H1 (cell line): ENCODE measurements at regions not wholly inside any gene's neighbourhood (a gene's known extent, or its start where the extent isn't known, plus 50 kb on each side); places are given as distances from the start of the nearest gene placed in this dataset.

ENCODE experiments used
- BCL11A ChIP-seq, 2 experiments: IDR thresholded peaks; one replicate each; pipeline ENCODE4 v1.6.1; 2011; ENCODE audit warnings: low read depth in 2 of 2, low read length in 2 of 2, mild to moderate bottlenecking in 2 of 2
- BRCA1 ChIP-seq: IDR thresholded peaks from 2 replicates; pipeline ENCODE4 v1.6.1; 2012; ENCODE audit warnings: low read depth, low read length, improper control_type of control experiment
- CHD2 ChIP-seq: IDR thresholded peaks from 2 replicates; pipeline ENCODE4 v1.6.1; 2012; ENCODE audit warnings: low read length, improper control_type of control experiment
- GABPA ChIP-seq: IDR thresholded peaks from 2 replicates; pipeline ENCODE4 v1.6.1; 2011; ENCODE audit warnings: mild to moderate bottlenecking, low read length, moderate library complexity, borderline replicate concordance; ENCODE audit not compliant: insufficient read depth
- HDAC2 ChIP-seq, 2 experiments: fragments of 300-600 bp in 1 of 2; sonication (generic) in 1 of 2; IDR thresholded peaks; 2 replicates each; pipeline ENCODE4 v1.6.1; 2011 to 2012; ENCODE audit warnings: low read depth in 2 of 2, low read length in 2 of 2, mild to moderate bottlenecking in 2 of 2, moderate library complexity in 2 of 2, borderline replicate concordance in 1 of 2, inconsistent platforms in 1 of 2
- JUN ChIP-seq: IDR thresholded peaks from 2 replicates; pipeline ENCODE4 v1.6.1; 2011; ENCODE audit warnings: low read depth, mild to moderate bottlenecking, improper control_type of control experiment, low read length
- NRF1 ChIP-seq: IDR thresholded peaks from 2 replicates; pipeline ENCODE4 v1.6.1; 2011; ENCODE audit warnings: mild to moderate bottlenecking, low read depth, low read length, improper control_type of control experiment
- POLR2A ChIP-seq, 2 experiments: IDR thresholded peaks; 1 replicate in 1 of 2; 2 replicates in 1 of 2; pipeline ENCODE4 v1.6.1; 2011; ENCODE audit warnings: low read depth in 2 of 2, low read length in 2 of 2, mild to moderate bottlenecking in 2 of 2; ENCODE audit errors: control extremely low read depth in 1 of 2
- POLR2AphosphoS5 ChIP-seq: IDR thresholded peaks from 2 replicates; pipeline ENCODE4 v1.6.1; 2011; ENCODE audit warnings: low read depth, low read length
- SIRT6 ChIP-seq: IDR thresholded peaks from one replicate; pipeline ENCODE4 v1.7.1; 2012; ENCODE audit warnings: low read length, inconsistent platforms
- SIX5 ChIP-seq: IDR thresholded peaks from 2 replicates; pipeline ENCODE4 v1.6.1; 2011; ENCODE audit warnings: mild to moderate bottlenecking, low read depth, low read length
- SP2 ChIP-seq: IDR thresholded peaks from 2 replicates; pipeline ENCODE4 v1.6.1; 2012; ENCODE audit warnings: mild to moderate bottlenecking, low read length, inconsistent platforms
- SUZ12 ChIP-seq: fragments of 200-600 bp; sonication (generic); IDR thresholded peaks from 2 replicates; pipeline ENCODE4 v1.6.1; 2012; ENCODE audit warnings: mild to moderate bottlenecking, inconsistent platforms, low read length, moderate library complexity, mixed read lengths
- TAF1 ChIP-seq: IDR thresholded peaks from 2 replicates; pipeline ENCODE4 v1.6.1; 2011; ENCODE audit warnings: mild to moderate bottlenecking, low read depth, low read length
- TF ChIP-seq, protein P1 (sequence below): IDR thresholded peaks from 2 replicates; pipeline ENCODE4 v1.6.1; 2012; ENCODE audit warnings: inconsistent platforms
- TF ChIP-seq, protein P2 (sequence below), 3 experiments: IDR thresholded peaks; 1 replicate in 2 of 3; 2 replicates in 1 of 3; pipeline versions ENCODE4 v1.5.1 to v1.6.1; 2011; ENCODE audit warnings: low read length in 3 of 3, mild to moderate bottlenecking in 3 of 3, inconsistent platforms in 2 of 3, low read depth in 1 of 3, moderate library complexity in 1 of 3; ENCODE audit not compliant: insufficient read depth in 1 of 3; ENCODE audit errors: control extremely low read depth in 1 of 3
- TF ChIP-seq, protein P3 (sequence below): IDR thresholded peaks from 2 replicates; pipeline ENCODE4 v1.6.1; 2011; ENCODE audit warnings: low read length, improper control_type of control experiment

DNA sequence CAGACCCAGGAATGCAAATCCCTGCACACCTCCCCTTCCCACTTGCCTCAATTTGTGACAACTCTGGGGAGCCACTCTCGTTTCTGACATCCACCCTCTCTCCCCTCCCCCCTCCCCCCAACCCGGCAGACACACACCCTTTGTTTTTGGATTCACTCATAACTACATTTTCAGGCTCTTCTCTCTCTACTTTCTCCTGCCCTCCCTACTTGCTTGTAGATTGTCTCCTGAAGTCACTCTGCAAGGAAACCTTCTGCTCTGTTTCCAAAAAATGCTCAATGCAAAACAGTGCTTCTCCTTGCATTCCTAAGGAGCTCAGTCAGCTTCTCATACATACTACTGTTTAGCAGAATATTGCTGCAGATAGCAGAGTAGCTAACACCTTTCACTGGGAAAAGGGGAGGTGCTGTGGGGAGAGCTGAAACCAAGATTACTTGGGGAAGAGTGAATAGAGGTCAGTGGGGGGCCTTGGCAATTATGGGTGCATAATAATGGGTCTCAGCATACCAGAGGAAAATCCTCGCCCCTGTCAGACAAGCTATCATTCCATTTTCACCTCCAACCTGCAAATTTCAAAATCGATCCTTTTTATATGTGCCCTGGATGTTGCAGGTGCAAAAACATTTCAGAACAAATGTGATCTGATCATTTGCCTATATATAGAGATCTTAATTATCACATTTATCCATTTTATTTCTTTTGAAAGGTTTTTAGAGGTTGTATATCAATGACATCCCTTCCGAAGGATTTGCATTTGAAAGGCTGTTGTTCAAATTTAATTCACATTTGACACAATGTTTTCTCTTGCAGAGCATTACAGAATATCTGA is 1860.7 kb upstream of the WWC1 start (continued):
- TF ChIP-seq HDAC2 (IDR thresholded peaks at IDR 0.05; ENCODE audit: borderline replicate concordance in 1 of 2, low read depth in 2 of 2, low read length in 2 of 2) (peak; percentile 73 to 96; a peak in 3 of 4 replicates), BRCA1 (no peak), SP2 (no peak), SIX5 (no peak), GABPA (no peak), NRF1 (no peak), BCL11A (IDR thresholded peaks at IDR 0.05; ENCODE audit: low read depth in 2 of 2, low read length in 2 of 2) (peak; percentile 71 to 84), POLR2AphosphoS5 (no peak), JUN (0 out of 2 replicates have a peak, but pooled peaks have one; percentile 36), CHD2 (no peak), SUZ12 (no peak), SIRT6 (no peak), TAF1 (no peak), POLR2A (IDR thresholded peaks at IDR 0.05; ENCODE audit: control extremely low read depth in 1 of 2, low read depth in 2 of 2, low read length in 2 of 2) (no peak)
- TF ChIP-seq, protein P1, sequence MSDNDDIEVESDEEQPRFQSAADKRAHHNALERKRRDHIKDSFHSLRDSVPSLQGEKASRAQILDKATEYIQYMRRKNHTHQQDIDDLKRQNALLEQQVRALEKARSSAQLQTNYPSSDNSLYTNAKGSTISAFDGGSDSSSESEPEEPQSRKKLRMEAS = no peak
- TF ChIP-seq, protein P2, sequence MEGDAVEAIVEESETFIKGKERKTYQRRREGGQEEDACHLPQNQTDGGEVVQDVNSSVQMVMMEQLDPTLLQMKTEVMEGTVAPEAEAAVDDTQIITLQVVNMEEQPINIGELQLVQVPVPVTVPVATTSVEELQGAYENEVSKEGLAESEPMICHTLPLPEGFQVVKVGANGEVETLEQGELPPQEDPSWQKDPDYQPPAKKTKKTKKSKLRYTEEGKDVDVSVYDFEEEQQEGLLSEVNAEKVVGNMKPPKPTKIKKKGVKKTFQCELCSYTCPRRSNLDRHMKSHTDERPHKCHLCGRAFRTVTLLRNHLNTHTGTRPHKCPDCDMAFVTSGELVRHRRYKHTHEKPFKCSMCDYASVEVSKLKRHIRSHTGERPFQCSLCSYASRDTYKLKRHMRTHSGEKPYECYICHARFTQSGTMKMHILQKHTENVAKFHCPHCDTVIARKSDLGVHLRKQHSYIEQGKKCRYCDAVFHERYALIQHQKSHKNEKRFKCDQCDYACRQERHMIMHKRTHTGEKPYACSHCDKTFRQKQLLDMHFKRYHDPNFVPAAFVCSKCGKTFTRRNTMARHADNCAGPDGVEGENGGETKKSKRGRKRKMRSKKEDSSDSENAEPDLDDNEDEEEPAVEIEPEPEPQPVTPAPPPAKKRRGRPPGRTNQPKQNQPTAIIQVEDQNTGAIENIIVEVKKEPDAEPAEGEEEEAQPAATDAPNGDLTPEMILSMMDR (IDR thresholded peaks at IDR 0.05; ENCODE audit: control extremely low read depth in 1 of 3, insufficient read depth in 1 of 3, low read depth in 1 of 3, low read length in 3 of 3) = no peak
- TF ChIP-seq, protein P3, sequence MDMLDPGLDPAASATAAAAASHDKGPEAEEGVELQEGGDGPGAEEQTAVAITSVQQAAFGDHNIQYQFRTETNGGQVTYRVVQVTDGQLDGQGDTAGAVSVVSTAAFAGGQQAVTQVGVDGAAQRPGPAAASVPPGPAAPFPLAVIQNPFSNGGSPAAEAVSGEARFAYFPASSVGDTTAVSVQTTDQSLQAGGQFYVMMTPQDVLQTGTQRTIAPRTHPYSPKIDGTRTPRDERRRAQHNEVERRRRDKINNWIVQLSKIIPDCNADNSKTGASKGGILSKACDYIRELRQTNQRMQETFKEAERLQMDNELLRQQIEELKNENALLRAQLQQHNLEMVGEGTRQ = no peak
